Astrocyte of the spinal cord (primary cell): ENCODE measurements at regions not wholly inside any gene's neighbourhood (a gene's known extent, or its start where the extent isn't known, plus 50 kb on each side); places are given as distances from the start of the nearest gene placed in this dataset.

Experiments
- DNase-seq: peaks from one replicate; pipeline ENCODE4 v3.0.0; 2011; ENCODE audit warnings: low read depth, low spot score
- H3K4me3 ChIP-seq: 2 replicates; pipeline ENCODE4 v1.5.1; 2011; ENCODE audit warnings: low read depth, mild to moderate bottlenecking, low read length, moderate library complexity
- in situ Hi-C: cut with HindIII; loops from 2 replicates; pipeline ENCODE4 v1.10.0; 2017; ENCODE audit warnings: low sequenced_read_pairs
- TF ChIP-seq, protein P1 (sequence below): IDR thresholded peaks from 2 replicates; pipeline ENCODE4 v1.5.1; 2012; ENCODE audit warnings: low read depth, mild to moderate bottlenecking, low read length, inconsistent platforms

DNA sequence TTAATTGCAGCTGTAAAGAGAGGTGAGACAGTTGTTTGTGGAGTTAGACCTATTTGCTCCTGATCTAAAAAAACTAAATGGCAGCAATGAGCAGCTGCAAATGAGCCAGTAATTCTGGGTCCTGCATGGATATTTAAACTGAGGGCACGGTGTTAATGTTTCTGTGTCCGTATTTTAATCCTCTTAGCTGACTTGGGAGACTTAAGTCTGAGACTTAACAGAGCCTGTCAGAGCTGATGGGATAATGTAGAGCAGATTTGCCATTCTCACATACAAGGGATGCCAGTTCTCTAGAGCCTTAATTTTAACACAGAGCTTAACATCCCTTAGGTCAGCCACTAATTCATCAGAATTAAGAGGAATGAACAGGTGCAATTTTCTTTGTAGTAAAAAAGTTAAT, 178.6 kb upstream of the PDE3A start:
- in situ Hi-C loops, result no loop called here
- DNase-seq, result no peak
- H3K4me3 ChIP-seq, result no peak overlapping the region
- TF ChIP-seq, protein P1, sequence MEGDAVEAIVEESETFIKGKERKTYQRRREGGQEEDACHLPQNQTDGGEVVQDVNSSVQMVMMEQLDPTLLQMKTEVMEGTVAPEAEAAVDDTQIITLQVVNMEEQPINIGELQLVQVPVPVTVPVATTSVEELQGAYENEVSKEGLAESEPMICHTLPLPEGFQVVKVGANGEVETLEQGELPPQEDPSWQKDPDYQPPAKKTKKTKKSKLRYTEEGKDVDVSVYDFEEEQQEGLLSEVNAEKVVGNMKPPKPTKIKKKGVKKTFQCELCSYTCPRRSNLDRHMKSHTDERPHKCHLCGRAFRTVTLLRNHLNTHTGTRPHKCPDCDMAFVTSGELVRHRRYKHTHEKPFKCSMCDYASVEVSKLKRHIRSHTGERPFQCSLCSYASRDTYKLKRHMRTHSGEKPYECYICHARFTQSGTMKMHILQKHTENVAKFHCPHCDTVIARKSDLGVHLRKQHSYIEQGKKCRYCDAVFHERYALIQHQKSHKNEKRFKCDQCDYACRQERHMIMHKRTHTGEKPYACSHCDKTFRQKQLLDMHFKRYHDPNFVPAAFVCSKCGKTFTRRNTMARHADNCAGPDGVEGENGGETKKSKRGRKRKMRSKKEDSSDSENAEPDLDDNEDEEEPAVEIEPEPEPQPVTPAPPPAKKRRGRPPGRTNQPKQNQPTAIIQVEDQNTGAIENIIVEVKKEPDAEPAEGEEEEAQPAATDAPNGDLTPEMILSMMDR, result no peak

DNA sequence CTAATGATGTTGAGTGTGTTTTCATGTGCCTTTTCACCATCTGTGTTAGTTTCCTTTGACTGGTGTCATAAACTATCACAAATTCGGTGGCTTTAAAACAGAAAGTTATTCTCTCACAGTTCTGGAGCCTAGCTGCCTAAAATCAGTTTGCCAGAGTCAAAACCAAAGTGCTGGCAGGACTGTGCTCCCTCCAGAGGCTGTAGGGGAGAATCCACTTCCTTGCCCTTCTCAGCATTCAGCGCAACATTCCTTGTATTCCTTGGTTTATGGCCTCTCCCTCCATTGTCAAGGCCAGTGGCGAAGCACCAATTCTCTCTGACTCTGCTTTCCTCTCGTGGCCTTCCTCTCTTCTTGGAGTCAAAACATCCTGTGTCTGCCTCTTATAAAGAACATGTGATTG, 174.2 kb upstream of the PDE3A start:
- DNase-seq, result peak; percentile 29
- H3K4me3 ChIP-seq, result no peak overlapping the region
- in situ Hi-C loops, result no loop called here
- TF ChIP-seq, protein P1, result peak; percentile 49

DNA sequence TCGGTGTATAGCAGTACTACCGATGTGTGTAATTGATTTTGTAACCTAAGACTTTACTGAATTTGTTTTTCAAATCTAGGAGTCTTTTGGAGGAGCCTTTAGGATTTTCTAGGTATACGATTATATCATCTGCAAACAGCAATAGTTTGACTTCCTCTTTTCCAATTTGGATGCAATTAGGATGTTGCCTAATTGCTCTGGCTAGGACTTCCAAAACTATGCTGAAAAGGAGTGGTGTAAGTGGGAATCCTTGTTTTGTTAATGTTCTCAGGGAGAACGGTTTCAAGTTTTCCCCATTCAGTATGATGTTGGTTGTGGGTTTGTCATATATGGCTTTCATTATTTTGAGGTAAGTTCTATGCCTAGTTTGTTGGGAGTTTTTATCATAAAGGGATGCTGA, 171.6 kb upstream of the PDE3A start:
- no peak for DNase-seq
- no peak overlapping the region for H3K4me3 ChIP-seq
- in situ Hi-C loops, result no loop called here

DNA sequence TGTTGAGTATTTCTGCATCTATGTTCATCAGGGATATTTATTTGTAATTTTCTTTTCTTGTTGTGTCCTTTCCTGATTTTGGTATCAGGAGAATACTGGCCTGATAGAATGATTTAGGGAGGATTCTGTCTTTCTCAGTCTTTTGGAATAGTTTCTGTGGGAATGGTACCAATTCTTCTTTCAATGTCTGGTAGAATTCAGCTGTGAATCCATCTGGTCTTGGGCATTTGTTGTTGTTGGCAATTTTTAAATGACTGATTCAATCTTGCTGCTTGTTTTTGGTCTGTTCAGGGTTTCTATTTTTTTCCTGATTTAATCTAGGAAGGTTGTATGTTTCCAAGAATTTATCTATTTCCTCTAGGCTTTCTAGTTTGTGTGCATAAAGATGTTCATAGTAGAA, 170.9 kb upstream of the PDE3A start:
- H3K4me3 ChIP-seq, result no peak overlapping the region
- in situ Hi-C loops, result no loop called here
- DNase-seq, result no peak
- TF ChIP-seq, protein P1, result no peak

More for the DNA sequence above, 171.6 kb upstream of the PDE3A start:
- TF ChIP-seq, protein P1, result no peak

DNA sequence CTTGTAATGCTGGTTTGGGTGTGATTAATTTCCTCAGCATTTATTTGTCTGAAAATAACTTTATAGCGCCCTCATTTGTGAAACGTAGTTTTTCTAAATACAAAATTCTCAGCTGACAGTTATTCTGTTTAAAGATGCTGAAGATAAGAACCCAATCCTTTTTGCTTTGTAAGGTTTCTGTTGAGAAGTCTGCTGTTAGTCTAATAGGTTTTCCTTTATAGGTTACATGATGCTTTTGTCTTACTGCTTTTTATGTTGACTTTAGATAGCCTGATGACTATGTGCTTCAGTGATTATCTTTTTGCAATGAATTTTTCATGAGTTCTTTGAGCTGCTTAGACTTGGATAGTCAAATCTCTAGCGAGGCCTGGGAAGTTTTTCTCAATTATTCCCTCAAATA, 168.6 kb upstream of the PDE3A start:
- no peak for DNase-seq
- TF ChIP-seq, protein P1, result no peak
- H3K4me3 ChIP-seq, result no peak overlapping the region
- in situ Hi-C loops, result no loop called here

DNA sequence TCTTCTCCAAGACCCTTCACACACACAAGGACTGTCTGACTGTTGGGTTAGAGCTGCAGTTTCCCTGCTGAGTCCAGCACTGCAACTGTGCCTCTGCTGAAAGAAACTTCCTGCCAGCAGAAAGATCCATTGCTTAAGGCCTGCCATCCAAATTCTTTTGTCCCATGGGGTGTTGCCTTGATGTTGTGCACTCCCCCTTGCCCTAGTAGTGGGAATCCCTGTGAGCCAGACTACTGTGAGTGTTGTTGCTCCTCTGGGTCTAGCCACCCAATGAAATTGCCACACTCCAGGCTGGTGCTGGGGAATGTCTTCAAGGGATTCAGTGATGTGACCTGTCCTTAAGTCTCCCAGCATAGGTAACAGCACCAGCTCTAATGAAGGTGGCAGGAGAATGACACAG, 166.6 kb upstream of the PDE3A start:
- in situ Hi-C loops, result no loop called here

More for the DNA sequence above, 166.6 kb upstream of the PDE3A start:
- TF ChIP-seq, protein P1, result no peak
- no peak for DNase-seq
- H3K4me3 ChIP-seq, result no peak overlapping the region
